ENCODE measurements at regions not wholly inside any gene's neighbourhood (a gene's known extent, or its start where the extent isn't known, plus 50 kb on each side); places are given as distances from the start of the nearest gene placed in this dataset.

DNA sequence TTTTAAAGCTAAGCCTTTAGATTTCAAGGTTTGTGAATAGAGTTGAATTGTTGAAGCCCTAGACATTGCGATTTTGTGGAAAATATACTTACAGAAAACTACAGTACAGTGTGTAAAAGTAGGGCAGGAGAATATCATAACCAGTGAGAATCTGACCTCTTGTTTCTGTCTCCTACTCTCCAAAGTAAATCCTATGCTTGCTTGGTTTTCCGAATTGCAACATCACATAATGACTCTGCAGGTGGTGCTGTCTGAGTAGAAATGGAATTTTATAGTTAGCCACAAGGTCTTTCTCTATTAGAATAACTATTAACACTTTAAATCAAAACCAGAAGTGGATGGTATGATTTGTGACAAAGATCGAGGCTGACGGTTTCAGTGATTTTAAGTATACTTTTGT lies 505.6 kb downstream of the RAPGEF2 start:
- Histone ChIP-seq H3K4me1 (no peaks in the 10 kb centered on the region), H3K36me3 (no peaks in the 10 kb centered on the region), H3K4me3 (no peak overlapping the region), H3K27me3 (no peaks in the 10 kb centered on the region), H3K9me3 (no peaks in the 10 kb centered on the region), H3K27ac (no peak overlapping the region)
- WGBS, 2 donors: 84 to 85% methylated on average over 4 of the region's 4 CpGs
- ATAC-seq (ENCODE audit: low FRiP score in 2 of 2) (no peak), DNase-seq (no peak)
- TF ChIP-seq, protein P1, sequence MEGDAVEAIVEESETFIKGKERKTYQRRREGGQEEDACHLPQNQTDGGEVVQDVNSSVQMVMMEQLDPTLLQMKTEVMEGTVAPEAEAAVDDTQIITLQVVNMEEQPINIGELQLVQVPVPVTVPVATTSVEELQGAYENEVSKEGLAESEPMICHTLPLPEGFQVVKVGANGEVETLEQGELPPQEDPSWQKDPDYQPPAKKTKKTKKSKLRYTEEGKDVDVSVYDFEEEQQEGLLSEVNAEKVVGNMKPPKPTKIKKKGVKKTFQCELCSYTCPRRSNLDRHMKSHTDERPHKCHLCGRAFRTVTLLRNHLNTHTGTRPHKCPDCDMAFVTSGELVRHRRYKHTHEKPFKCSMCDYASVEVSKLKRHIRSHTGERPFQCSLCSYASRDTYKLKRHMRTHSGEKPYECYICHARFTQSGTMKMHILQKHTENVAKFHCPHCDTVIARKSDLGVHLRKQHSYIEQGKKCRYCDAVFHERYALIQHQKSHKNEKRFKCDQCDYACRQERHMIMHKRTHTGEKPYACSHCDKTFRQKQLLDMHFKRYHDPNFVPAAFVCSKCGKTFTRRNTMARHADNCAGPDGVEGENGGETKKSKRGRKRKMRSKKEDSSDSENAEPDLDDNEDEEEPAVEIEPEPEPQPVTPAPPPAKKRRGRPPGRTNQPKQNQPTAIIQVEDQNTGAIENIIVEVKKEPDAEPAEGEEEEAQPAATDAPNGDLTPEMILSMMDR (IDR thresholded peaks at IDR 0.05): no peak

DNA sequence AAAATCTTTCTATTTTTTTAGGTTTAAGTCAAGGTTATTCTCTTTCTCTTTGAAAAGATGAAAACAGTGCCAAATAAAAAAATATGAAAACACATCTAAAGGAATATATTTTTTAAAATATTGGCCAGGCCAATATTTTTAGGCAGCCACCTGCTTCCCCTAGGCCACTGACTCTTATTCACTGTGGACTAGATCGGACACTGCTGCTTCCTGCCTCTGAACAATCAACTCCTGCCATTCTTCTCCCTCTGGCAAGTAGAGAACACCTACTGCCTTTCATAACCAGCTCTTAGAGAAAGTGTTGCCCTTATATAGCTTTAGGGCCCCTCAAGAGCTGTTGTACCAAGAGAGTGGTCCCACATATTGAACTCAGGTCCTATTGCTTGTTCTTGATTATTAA lies 529.2 kb downstream of the RAPGEF2 start:
- no peaks in the 10 kb centered on the region for H3K27me3 ChIP-seq
- H3K27ac ChIP-seq: no peak overlapping the region
- no peak overlapping the region for H3K4me3 ChIP-seq
- H3K4me1 ChIP-seq: no peaks in the 10 kb centered on the region
- no peaks in the 10 kb centered on the region for H3K9me3 ChIP-seq
- no peaks in the 10 kb centered on the region for H3K36me3 ChIP-seq
- WGBS, 2 donors: 47 to 70% methylated on average over 1 of the region's 1 CpG
- DNase-seq (no peak), ATAC-seq (ENCODE audit: low FRiP score in 2 of 2) (no peak)
- TF ChIP-seq EP300 (IDR thresholded peaks at IDR 0.05) (no peak), POLR2A (IDR thresholded peaks at IDR 0.05) (no peak), POLR2AphosphoS5 (IDR thresholded peaks at IDR 0.05) (no peak)
- TF ChIP-seq, protein P1 (IDR thresholded peaks at IDR 0.05): no peak

DNA sequence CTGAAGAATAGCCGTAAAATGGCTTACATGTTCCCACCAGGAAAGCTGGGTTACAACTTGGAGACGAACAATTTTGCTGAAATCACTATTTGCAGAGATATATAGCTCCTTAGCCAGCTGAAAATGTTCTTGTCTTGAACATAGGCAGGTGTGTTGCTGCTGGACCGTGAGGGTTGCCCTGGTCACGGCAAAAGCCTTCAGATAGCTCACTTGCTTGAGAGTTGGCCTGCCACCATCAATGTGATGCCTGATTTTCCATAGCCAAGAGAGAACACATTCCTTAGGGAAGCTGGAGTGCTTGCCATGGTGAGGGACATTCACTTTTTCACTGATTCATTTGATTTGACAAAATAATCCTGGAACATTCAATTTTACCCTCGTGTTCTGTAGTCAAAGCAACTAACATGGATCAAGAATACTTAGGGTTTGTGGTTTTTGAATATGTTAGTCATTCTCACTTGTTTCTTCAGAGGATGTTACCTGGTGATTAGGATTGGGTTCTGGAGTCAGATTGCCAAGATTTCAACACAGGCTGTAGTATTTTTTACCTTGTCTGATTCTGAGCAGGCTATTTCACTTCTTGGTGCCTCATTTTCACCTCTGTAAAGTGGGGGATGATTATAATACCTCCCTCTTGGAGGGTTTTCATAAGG lies 536.9 kb downstream of the RAPGEF2 start:
- ATAC-seq (ENCODE audit: low FRiP score in 2 of 2): no peak
- no peaks in the 10 kb centered on the region for H3K27me3 ChIP-seq
- TF ChIP-seq, protein P1 (IDR thresholded peaks at IDR 0.05): no peak
- TF ChIP-seq EP300 (IDR thresholded peaks at IDR 0.05) (no peak), POLR2AphosphoS5 (IDR thresholded peaks at IDR 0.05) (no peak), POLR2A (IDR thresholded peaks at IDR 0.05) (no peak)
- WGBS, 2 donors: 80 to 81% methylated on average over 5 of the region's 5 CpGs
- no peak for DNase-seq
- no peaks in the 10 kb centered on the region for H3K4me1 ChIP-seq
- no peaks in the 10 kb centered on the region for H3K9me3 ChIP-seq
- H3K4me3 ChIP-seq: no peak overlapping the region
- no peaks in the 10 kb centered on the region for H3K36me3 ChIP-seq
- no peak overlapping the region for H3K27ac ChIP-seq

DNA sequence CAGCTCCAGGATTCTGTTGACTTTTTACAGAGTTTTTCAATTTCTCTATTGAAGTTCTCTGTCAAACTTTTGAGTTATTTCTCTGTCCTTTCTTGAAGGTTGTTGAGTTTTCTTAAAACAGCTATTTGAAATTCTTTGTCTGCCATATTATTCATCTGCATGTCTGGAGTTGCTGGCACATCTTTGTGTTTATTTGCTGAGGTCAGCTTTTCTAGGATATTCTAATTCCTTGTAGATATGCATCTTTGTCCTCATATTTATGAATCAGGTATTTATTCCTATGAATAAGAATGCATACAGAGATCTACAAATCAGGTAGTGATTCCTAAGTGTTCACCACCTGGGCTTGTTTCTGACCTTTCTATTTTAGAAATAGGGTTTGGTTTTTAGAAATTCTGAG lies 546.4 kb downstream of the RAPGEF2 start:
- ATAC-seq (ENCODE audit: low FRiP score in 2 of 2): no peak
- Histone ChIP-seq H3K9me3 (no peaks in the 10 kb centered on the region), H3K4me3 (no peak overlapping the region), H3K27ac (no peak overlapping the region), H3K4me1 (no peaks in the 10 kb centered on the region), H3K27me3 (no peaks in the 10 kb centered on the region), H3K36me3 (no peaks in the 10 kb centered on the region)
- TF ChIP-seq POLR2AphosphoS5 (IDR thresholded peaks at IDR 0.05) (no peak), EP300 (IDR thresholded peaks at IDR 0.05) (no peak), POLR2A (IDR thresholded peaks at IDR 0.05) (no peak)
- TF ChIP-seq, protein P1 (IDR thresholded peaks at IDR 0.05): no peak
- no peak for DNase-seq

DNA sequence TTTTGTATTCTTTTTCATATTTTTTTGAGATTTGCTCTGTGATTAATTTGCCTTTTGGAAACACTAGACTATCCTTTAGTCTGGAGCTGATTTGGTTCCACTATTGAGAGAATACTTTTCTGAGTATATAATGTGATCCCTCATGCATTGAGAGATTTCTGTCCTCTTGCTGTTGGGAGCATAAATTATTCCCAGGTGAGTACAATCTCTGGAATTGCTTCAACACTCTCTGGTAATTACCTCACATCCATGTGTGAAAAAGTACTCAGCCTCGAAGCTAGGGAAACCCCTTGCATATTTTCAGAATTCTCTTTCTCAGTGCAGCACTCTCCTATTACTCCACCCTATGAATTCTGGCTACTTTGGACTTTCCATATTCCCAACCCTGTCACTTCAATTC lies 550.0 kb downstream of the RAPGEF2 start:
- 52 to 67% methylated on average over 1 of the region's 1 CpG for WGBS, 2 donors
- no peak overlapping the region for H3K4me3 ChIP-seq
- DNase-seq: no peak
- H3K27me3 ChIP-seq: no peaks in the 10 kb centered on the region
- H3K4me1 ChIP-seq: no peaks in the 10 kb centered on the region
- ATAC-seq (ENCODE audit: low FRiP score in 2 of 2): no peak
- TF ChIP-seq EP300 (IDR thresholded peaks at IDR 0.05): no peak
- TF ChIP-seq POLR2AphosphoS5 (IDR thresholded peaks at IDR 0.05): no peak
- TF ChIP-seq, protein P1 (IDR thresholded peaks at IDR 0.05): no peak
- TF ChIP-seq POLR2A (IDR thresholded peaks at IDR 0.05): no peak
- no peaks in the 10 kb centered on the region for H3K9me3 ChIP-seq
- no peaks in the 10 kb centered on the region for H3K36me3 ChIP-seq
- H3K27ac ChIP-seq: no peak overlapping the region

Data from upper lobe of left lung (tissue), 6 donors.